Right cardiac atrium (tissue), 5 donors: ENCODE measurements at regions not wholly inside any gene's neighbourhood (a gene's known extent, or its start where the extent isn't known, plus 50 kb on each side); places are given as distances from the start of the nearest gene placed in this dataset.

Experiments used
- ATAC-seq, 2 donors: fragments of 200-7000 bp; cut with Tn5 transposase; one replicate each; pipeline versions ENCODE4 v1.8.0 to v1.9.1; 2020; ENCODE audit warnings: moderate library complexity in 2 of 2, mild to moderate bottlenecking in 1 of 2
- DNase-seq, 3 donors: peaks; one replicate each; pipeline ENCODE4 v3.0.0-alpha.2; 2020
- H3K27ac ChIP-seq: one replicate; pipeline ENCODE4 v1.5.1; 2013; ENCODE audit warnings: mild to moderate bottlenecking, low read length, control low read depth, moderate library complexity
- H3K27me3 ChIP-seq: one replicate; pipeline ENCODE4 v1.6.1; 2013; ENCODE audit not compliant: control insufficient read depth, insufficient read depth
- H3K4me1 ChIP-seq: one replicate; pipeline ENCODE4 v1.6.1; 2013; ENCODE audit warnings: low read length; ENCODE audit not compliant: control insufficient read depth, insufficient read depth
- H3K4me3 ChIP-seq: one replicate; pipeline ENCODE4 v1.5.1; 2013; ENCODE audit warnings: low read length, control low read depth
- H3K9me3 ChIP-seq: one replicate; pipeline ENCODE4 v1.6.1; 2013; ENCODE audit warnings: low read length; ENCODE audit not compliant: control insufficient read depth
- WGBS: extraction: QIAGEN DNeasy Blood & Tissue Kit; methylation state at CpG from one replicate; pipeline ENCODE4 v1.1.7; 2013; 5-methylcytosine and 5-hydroxymethylcytosine counted together
- intact Hi-C, 4 donors: fragments of 100-400 bp; cut with DNase I; formaldehyde crosslinking; loops; one replicate each; pipeline versions ENCODE4 v1.11.0 to v1.14.0; 2022 to 2023
- donor health status: healthy with polysubstance abuse.
- donor health status: DM: no; HTN: yes; CAD: no.
- donor health status: DM: no; HTN: no; CAD: no.
- donor health status: DM: no; HTN: yes; CAD: no; lungs with severe emphysema.
- donor health status: DM: yes; HTN: yes; CAD: no.

GRCh38 chr2:16301961-16302360, 361.6 kb downstream of the MYCN start:
- Histone ChIP-seq H3K4me3 (no peak overlapping the region), H3K4me1 (no peaks in the 10 kb centered on the region), H3K27me3 (no peaks in the 10 kb centered on the region), H3K27ac (no peak overlapping the region), H3K9me3 (no peaks in the 10 kb centered on the region)
- ATAC-seq (no peak), DNase-seq (no peak)
- 80% methylated on average over 2 of the region's 2 CpGs for WGBS
- intact Hi-C loops = no loop called here

- Histone ChIP-seq H3K9me3 (no peaks in the 10 kb centered on the region), H3K4me3 (no peak overlapping the region), H3K27me3 (no peaks in the 10 kb centered on the region), H3K27ac (no peak overlapping the region), H3K4me1 (no peaks in the 10 kb centered on the region)
- ATAC-seq = no peak
- WGBS = 83% methylated on average over 3 of the region's 3 CpGs
- DNase-seq = no peak
- intact Hi-C loops = no loop called here
These were observed 358.5 kb downstream of the MYCN start for GRCh38 chr2:16298866-16299265.

- intact Hi-C loops = no loop called here
- Histone ChIP-seq H3K9me3 (no peaks in the 10 kb centered on the region), H3K27ac (no peak overlapping the region), H3K4me3 (no peak overlapping the region), H3K4me1 (no peaks in the 10 kb centered on the region), H3K27me3 (no peaks in the 10 kb centered on the region)
- no peak for ATAC-seq
- 81% methylated on average over 8 of the region's 8 CpGs for WGBS
- DNase-seq = no peak
These were observed 356.2 kb downstream of the MYCN start for GRCh38 chr2:16296331-16297250.

GRCh38 chr2:16296038-16296290, 355.6 kb downstream of the MYCN start:
- intact Hi-C loops = no loop called here
- Histone ChIP-seq H3K27me3 (no peaks in the 10 kb centered on the region), H3K27ac (no peak overlapping the region), H3K4me1 (no peaks in the 10 kb centered on the region), H3K9me3 (no peaks in the 10 kb centered on the region), H3K4me3 (no peak overlapping the region)
- ATAC-seq (no peak), DNase-seq (no peak)
- WGBS = 74% methylated on average over 6 of the region's 6 CpGs

GRCh38 chr2:16294791-16295190, 354.4 kb downstream of the MYCN start:
- DNase-seq (no peak), ATAC-seq (no peak)
- Histone ChIP-seq H3K27ac (no peak overlapping the region), H3K4me1 (no peaks in the 10 kb centered on the region), H3K4me3 (no peak overlapping the region), H3K27me3 (no peaks in the 10 kb centered on the region), H3K9me3 (no peaks in the 10 kb centered on the region)
- WGBS = 90% methylated on average over 7 of the region's 7 CpGs
- intact Hi-C loops = no loop called here

GRCh38 chr2:16293871-16294270, 353.5 kb downstream of the MYCN start:
- H3K9me3 ChIP-seq = no peaks in the 10 kb centered on the region
- intact Hi-C loops = no loop called here
- H3K27me3 ChIP-seq = no peaks in the 10 kb centered on the region
- no peak overlapping the region for H3K27ac ChIP-seq
- 93% methylated on average over 1 of the region's 1 CpG for WGBS
- no peaks in the 10 kb centered on the region for H3K4me1 ChIP-seq
- no peak for ATAC-seq
- no peak overlapping the region for H3K4me3 ChIP-seq
- no peak for DNase-seq

- no peak overlapping the region for H3K27ac ChIP-seq
- no peak overlapping the region for H3K4me3 ChIP-seq
- no peaks in the 10 kb centered on the region for H3K27me3 ChIP-seq
- no peak for ATAC-seq
- H3K9me3 ChIP-seq = no peaks in the 10 kb centered on the region
- intact Hi-C loops = no loop called here
- no peak for DNase-seq
- H3K4me1 ChIP-seq = no peaks in the 10 kb centered on the region
- WGBS = 51% methylated on average over 6 of the region's 6 CpGs
These were observed 353.0 kb downstream of the MYCN start for GRCh38 chr2:16293398-16293797.

GRCh38 chr2:16291731-16292550, 351.6 kb downstream of the MYCN start:
- Histone ChIP-seq H3K9me3 (no peaks in the 10 kb centered on the region), H3K27ac (no peak overlapping the region), H3K4me3 (no peak overlapping the region), H3K27me3 (no peaks in the 10 kb centered on the region), H3K4me1 (no peaks in the 10 kb centered on the region)
- intact Hi-C loops = no loop called here
- ATAC-seq (no peak), DNase-seq (no peak)
- WGBS = 89% methylated on average over 7 of the region's 7 CpGs

- Histone ChIP-seq H3K27ac (no peak overlapping the region), H3K4me3 (no peak overlapping the region), H3K4me1 (no peaks in the 10 kb centered on the region), H3K27me3 (no peaks in the 10 kb centered on the region), H3K9me3 (no peaks in the 10 kb centered on the region)
- no peak for ATAC-seq
- no peak for DNase-seq
- intact Hi-C loops = no loop called here
- WGBS = 92% methylated on average over 4 of the region's 4 CpGs
These were observed 350.9 kb downstream of the MYCN start for GRCh38 chr2:16291226-16291625.

- Histone ChIP-seq H3K9me3 (no peaks in the 10 kb centered on the region), H3K27me3 (no peaks in the 10 kb centered on the region), H3K4me3 (no peak overlapping the region), H3K27ac (no peak overlapping the region), H3K4me1 (no peaks in the 10 kb centered on the region)
- intact Hi-C loops = no loop called here
- DNase-seq (no peak), ATAC-seq (no peak)
- 83% methylated on average over 8 of the region's 8 CpGs for whole genome bisulfite sequencing
These were observed 350.1 kb downstream of the MYCN start for GRCh38 chr2:16290311-16291020.
